ENCODE measurements at regions not wholly inside any gene's neighbourhood (a gene's known extent, or its start where the extent isn't known, plus 50 kb on each side); places are given as distances from the start of the nearest gene placed in this dataset.
"Not testable (repeated sequence)": the region's sequence is repeated elsewhere in the genome, so short reads cannot be mapped to it uniquely, and the experiment has no call there.

DNA sequence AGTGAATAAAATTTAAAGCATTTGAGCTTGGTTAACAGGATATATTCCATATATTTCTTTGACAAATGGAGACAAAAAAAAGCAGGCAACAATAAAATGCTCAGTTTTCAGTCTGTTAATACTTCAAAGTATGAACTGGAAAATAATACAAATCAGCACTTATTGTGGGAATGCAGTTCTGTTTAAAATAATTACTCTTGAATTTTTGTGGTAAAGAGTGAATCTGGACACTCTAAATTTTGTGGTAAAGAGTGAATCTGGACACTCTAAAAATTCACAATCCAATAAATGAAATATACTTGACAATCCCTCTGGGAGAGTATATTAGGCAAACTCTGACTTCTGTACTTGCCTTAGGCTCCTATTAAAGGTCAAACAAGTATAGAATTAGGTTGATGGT, 141.9 kb upstream of the RASA1 start:
- H3K4me3 ChIP-seq (ENCODE audit: low read depth, poor library complexity, severe bottlenecking) = no peak overlapping the region
- TF ChIP-seq POLR2A (IDR thresholded peaks at IDR 0.05) = no peak
- TF ChIP-seq, protein P1, sequence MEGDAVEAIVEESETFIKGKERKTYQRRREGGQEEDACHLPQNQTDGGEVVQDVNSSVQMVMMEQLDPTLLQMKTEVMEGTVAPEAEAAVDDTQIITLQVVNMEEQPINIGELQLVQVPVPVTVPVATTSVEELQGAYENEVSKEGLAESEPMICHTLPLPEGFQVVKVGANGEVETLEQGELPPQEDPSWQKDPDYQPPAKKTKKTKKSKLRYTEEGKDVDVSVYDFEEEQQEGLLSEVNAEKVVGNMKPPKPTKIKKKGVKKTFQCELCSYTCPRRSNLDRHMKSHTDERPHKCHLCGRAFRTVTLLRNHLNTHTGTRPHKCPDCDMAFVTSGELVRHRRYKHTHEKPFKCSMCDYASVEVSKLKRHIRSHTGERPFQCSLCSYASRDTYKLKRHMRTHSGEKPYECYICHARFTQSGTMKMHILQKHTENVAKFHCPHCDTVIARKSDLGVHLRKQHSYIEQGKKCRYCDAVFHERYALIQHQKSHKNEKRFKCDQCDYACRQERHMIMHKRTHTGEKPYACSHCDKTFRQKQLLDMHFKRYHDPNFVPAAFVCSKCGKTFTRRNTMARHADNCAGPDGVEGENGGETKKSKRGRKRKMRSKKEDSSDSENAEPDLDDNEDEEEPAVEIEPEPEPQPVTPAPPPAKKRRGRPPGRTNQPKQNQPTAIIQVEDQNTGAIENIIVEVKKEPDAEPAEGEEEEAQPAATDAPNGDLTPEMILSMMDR (IDR thresholded peaks at IDR 0.05) = no peak
- DNase-seq (ENCODE audit: low spot score in 2 of 2) = no peak
- intact Hi-C loops (cut with DNase I; ENCODE audit: low total_unique reads) = no loop called here

DNA sequence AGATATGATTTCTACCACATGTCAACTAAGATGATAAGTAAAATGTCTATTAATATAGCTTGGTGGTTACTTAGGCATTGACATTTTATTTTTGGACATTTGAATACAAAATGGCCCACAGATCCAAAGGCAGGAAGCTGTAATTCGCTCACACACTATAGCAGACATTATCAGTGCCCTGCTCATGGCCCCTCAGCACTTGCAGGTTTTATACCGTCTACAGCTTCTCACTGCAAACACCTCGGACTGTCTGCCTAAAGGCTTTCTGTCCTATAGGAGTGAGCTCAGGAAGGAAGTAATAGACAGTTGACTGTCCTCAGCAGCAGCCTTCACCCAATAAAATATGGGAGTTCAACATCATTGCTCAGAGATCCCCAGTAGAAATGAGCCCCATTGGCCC, 140.8 kb upstream of the RASA1 start:
- TF ChIP-seq POLR2A (IDR thresholded peaks at IDR 0.05) = no peak
- TF ChIP-seq, protein P1 (IDR thresholded peaks at IDR 0.05) = no peak
- no peak for DNase-seq (ENCODE audit: low spot score in 2 of 2)
- 56 to 76% methylated on average over 3 of the region's 3 CpGs for WGBS, 2 donors
- no peak overlapping the region for H3K4me3 ChIP-seq (ENCODE audit: low read depth, poor library complexity, severe bottlenecking)
- intact Hi-C loops (cut with DNase I; ENCODE audit: low total_unique reads) = no loop called here

DNA sequence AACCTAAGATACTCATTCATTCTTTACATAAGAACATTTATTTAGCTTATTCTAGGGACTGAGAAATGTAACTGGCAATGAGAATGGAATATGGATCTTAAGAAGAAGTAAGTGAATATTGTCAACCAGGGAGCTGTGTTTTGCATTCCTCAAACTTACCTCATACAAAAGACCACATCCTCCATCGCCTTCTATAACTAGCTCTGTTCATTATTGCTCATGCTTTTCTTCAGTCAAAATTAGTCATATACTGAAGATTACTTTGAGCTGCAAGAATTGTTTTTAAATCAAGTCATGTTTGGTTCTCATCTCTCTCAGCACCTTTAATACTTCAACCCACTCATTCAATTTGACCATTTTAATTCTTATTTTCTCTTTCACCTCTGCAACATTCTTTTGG, 140.3 kb upstream of the RASA1 start:
- intact Hi-C loops (cut with DNase I; ENCODE audit: low total_unique reads) = no loop called here
- no peak for DNase-seq (ENCODE audit: low spot score in 2 of 2)
- 74 to 92% methylated on average over 1 of the region's 1 CpG for WGBS, 2 donors
- H3K4me3 ChIP-seq (ENCODE audit: low read depth, poor library complexity, severe bottlenecking) = no peak overlapping the region
- TF ChIP-seq, protein P1 (IDR thresholded peaks at IDR 0.05) = no peak
- no peak for TF ChIP-seq POLR2A (IDR thresholded peaks at IDR 0.05)

DNA sequence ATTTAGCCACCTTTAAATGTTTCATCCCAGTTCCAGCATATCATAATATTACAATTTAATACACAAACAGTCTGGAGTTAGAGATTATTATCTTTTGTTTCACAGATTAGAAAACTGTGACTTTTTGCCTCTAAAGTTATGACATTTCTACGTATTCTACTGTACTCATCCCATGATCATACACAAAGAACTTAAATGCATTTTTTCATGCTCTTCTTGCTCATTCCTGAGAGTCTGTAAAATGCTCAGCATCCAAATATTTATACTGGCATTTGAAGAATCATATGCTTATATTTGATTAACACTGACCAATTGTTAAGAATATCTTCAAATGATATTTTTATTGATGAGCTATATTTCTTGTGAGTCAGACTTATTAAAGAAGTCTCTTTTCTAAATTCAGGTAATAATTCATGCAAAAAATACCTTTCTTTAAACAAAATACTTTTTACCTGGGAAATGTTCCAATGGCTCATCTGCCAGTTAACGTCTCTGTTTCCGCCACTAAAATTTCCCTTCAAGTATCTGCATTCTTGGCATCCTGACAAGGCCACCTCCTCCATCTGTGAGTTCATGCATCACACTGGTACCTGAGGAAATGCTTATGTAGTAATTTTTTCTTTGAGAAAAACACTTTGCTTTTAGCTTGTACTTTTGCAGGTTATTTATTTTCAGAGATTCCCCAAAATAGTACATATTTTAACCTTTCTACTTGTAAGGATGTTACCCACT, 139.6 kb upstream of the RASA1 start:
- 41 to 49% methylated on average over 3 of the region's 3 CpGs for WGBS, 2 donors
- intact Hi-C loops (cut with DNase I; ENCODE audit: low total_unique reads) = no loop called here
- no peak for DNase-seq (ENCODE audit: low spot score in 2 of 2)
- TF ChIP-seq, protein P1 (IDR thresholded peaks at IDR 0.05) = no peak
- no peak for TF ChIP-seq POLR2A (IDR thresholded peaks at IDR 0.05)
- H3K4me3 ChIP-seq (ENCODE audit: low read depth, poor library complexity, severe bottlenecking) = no peak overlapping the region

DNA sequence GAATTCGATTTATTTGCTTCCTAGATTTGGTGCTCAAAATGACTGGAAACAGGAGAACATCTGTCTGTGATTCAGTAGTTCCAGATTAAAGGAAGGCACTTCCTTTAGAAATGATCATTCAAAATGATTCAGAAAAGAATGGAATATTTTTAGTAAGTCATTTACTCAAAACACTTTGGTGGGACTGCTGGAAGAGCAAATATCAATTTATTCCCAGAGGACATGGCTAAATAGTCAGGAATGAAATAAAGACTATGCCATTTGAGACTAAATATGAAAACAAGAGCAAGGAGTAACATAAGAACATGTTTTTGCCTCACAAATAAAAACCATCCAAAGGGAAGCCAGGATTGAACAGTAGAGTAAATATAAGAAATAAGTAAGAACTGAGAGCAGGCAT, 138.6 kb upstream of the RASA1 start:
- 58 to 66% methylated on average over 1 of the region's 1 CpG for WGBS, 2 donors
- no peak overlapping the region for H3K4me3 ChIP-seq (ENCODE audit: low read depth, poor library complexity, severe bottlenecking)
- intact Hi-C loops (cut with DNase I; ENCODE audit: low total_unique reads) = no loop called here
- TF ChIP-seq, protein P1 (IDR thresholded peaks at IDR 0.05) = no peak
- no peak for TF ChIP-seq POLR2A (IDR thresholded peaks at IDR 0.05)
- no peak for DNase-seq (ENCODE audit: low spot score in 2 of 2)

DNA sequence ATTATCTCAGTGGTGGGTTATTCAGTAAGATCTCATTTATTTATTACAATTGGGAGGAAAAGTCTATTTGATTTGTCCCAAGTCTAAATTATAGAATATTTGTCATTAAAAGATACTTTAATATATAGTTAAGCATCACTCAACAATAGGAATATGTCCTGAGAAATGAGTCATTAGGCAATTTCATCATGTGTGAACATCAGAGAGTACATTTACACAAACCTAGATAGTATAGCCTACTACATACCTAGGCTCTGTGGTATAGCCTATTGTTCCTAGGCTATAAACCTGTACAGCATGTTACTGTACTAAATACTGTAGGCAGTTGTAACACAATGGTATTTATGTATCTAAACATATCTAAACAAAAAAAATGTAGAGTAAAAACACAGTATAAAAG, 135.0 kb upstream of the RASA1 start:
- no peak for TF ChIP-seq POLR2A (IDR thresholded peaks at IDR 0.05)
- TF ChIP-seq, protein P1 (IDR thresholded peaks at IDR 0.05) = no peak
- no peak overlapping the region for H3K4me3 ChIP-seq (ENCODE audit: low read depth, poor library complexity, severe bottlenecking)
- no peak for DNase-seq (ENCODE audit: low spot score in 2 of 2)
- intact Hi-C loops (cut with DNase I; ENCODE audit: low total_unique reads) = loop anchor here (5.0 kb wide), 1 partner anchor 1280 kb away; no protein-coding TSS in a partner anchor

DNA sequence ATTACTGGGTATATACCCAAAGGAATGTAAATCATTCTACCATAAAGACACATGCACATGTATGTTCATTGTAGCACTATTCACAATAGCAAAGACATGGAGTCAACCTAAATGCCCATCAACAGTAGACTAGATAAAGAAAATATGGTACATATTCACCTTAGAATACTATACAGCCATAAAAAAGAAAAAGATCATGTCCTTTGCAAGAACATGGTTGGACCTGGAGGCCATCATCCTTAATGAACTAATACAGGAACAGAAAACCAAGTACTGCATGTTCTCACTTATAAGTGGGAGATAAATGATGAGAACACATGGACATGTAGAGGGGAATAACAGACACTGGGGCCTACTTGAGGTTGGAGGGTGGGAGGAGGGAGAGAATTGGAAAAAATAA, 133.2 kb upstream of the RASA1 start:
- intact Hi-C loops (cut with DNase I; ENCODE audit: low total_unique reads) = loop anchor here (5.0 kb wide), 1 partner anchor 1278 kb away; no protein-coding TSS in a partner anchor
- not testable (repeated sequence) for H3K4me3 ChIP-seq (ENCODE audit: low read depth, poor library complexity, severe bottlenecking); DNase-seq (ENCODE audit: low spot score in 2 of 2)

Measured in lower leg skin (tissue), 4 donors.